Progenitor cell of endocrine pancreas (in vitro differentiated cells): ENCODE measurements at regions not wholly inside any gene's neighbourhood (a gene's known extent, or its start where the extent isn't known, plus 50 kb on each side); places are given as distances from the start of the nearest gene placed in this dataset.

Experiments
- DNase-seq: peaks from one replicate; pipeline ENCODE4 v3.0.0; 2021; ENCODE audit warnings: low spot score; ENCODE audit not compliant: unreplicated experiment
- H3K27ac Mint-ChIP-seq: 2 replicates; pipeline ENCODE4 v1.8.0; 2021; ENCODE audit warnings: mild to moderate bottlenecking, moderate library complexity, mixed read lengths
- H3K27me3 Mint-ChIP-seq: 2 replicates; pipeline ENCODE4 v1.8.0; 2021; ENCODE audit warnings: mixed read lengths
- H3K36me3 Mint-ChIP-seq: 2 replicates; pipeline ENCODE4 v1.8.0; 2022; ENCODE audit warnings: mixed read lengths; ENCODE audit not compliant: insufficient read depth
- H3K4me1 Mint-ChIP-seq: 2 replicates; pipeline ENCODE4 v1.8.0; 2021; ENCODE audit warnings: low read depth, mixed read lengths
- H3K4me3 Mint-ChIP-seq: 2 replicates; pipeline ENCODE4 v1.8.0; 2021; ENCODE audit warnings: low read depth, mild to moderate bottlenecking, moderate library complexity, mixed read lengths
- H3K9me3 Mint-ChIP-seq: 2 replicates; pipeline ENCODE4 v1.8.0; 2021; ENCODE audit warnings: low read depth, mixed read lengths
- TF ChIP-seq, protein P1 (sequence below): fragments of 200-600 bp; sonication (generic); IDR thresholded peaks from one replicate; pipeline ENCODE4 v1.5.0; 2021; ENCODE audit warnings: antibody characterized with exemption, mild to moderate bottlenecking; ENCODE audit not compliant: unreplicated experiment

DNA sequence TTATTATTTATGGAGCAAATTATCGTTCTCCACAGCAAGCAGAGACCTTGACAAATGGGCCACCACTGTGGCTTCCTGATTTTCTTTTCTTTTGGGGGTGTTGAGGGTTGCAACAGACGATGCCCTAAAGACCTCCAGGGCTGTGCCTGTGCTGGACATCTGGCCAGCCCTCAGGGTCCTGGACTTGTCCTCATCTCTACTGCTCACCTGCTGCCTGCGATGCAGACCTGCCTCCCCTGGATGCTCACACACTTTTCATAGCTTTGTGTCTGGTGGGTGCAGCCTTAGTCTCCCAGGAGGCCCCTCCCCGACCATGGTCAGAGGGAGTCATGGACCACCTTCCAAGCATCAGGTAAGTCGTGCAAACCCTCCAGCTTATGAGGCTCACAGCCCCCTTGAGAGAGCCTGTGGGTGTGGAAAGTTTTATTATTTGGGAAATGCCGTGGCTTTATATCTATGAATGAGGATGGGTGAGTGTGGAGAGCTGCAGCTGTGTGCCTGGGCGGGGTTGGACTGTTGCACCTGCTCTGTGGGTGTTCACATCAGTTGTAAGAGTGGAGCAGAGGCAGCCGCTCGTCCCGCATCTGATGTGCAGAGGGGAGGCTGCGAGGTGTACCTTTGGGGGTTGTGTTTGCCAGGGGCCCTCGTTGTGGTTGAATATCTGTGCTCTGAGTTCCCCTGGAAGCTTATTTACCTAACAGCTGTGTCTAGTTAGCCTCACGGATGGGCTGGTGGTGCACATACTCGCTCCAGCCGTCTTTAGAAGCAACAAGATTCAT is 126.3 kb upstream of the IRX4 start:
- Mint-ChIP-seq H3K4me3 (no peak overlapping the region), H3K27me3 (peaks cover 54% of the 10 kb centered on the region), H3K9me3 (no peaks in the 10 kb centered on the region), H3K27ac (no peak overlapping the region), H3K4me1 (peaks cover 3% of the 10 kb centered on the region), H3K36me3 (no peaks in the 10 kb centered on the region)
- TF ChIP-seq, protein P1, sequence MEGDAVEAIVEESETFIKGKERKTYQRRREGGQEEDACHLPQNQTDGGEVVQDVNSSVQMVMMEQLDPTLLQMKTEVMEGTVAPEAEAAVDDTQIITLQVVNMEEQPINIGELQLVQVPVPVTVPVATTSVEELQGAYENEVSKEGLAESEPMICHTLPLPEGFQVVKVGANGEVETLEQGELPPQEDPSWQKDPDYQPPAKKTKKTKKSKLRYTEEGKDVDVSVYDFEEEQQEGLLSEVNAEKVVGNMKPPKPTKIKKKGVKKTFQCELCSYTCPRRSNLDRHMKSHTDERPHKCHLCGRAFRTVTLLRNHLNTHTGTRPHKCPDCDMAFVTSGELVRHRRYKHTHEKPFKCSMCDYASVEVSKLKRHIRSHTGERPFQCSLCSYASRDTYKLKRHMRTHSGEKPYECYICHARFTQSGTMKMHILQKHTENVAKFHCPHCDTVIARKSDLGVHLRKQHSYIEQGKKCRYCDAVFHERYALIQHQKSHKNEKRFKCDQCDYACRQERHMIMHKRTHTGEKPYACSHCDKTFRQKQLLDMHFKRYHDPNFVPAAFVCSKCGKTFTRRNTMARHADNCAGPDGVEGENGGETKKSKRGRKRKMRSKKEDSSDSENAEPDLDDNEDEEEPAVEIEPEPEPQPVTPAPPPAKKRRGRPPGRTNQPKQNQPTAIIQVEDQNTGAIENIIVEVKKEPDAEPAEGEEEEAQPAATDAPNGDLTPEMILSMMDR = no peak
- no peak for DNase-seq

DNA sequence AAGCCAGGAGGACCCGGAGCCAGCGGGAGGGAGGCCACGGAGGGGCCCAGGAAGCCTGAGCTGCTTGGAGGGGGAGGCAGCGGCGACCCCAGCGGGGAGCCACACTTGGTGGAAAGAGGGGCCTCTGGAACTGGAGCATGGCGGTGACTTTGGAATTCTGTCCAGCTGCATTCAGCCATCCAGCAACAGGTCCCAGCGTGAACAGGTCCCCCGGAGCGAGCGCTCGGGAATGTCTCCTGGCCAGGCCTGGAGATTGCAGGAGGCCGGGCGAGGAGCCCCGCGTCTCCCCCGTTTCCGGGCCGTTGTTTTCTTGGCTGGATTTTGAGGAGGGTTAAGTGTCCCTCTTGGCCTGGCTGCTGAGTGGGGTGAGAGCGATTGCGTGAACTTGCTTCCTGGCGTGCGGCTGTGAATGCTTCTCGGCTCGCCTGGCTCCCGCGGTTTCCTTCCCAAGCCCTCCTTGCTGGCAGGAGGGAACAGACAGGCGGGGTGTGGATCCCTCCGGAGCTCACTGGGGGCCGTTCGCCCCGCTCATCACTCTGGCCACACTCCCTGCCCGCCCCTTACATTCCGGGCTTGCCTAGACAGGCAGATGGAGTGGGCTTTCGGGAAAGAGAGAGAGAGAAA is 125.3 kb upstream of the IRX4 start:
- no peak for DNase-seq
- Mint-ChIP-seq H3K27me3 (peaks cover 57% of the 10 kb centered on the region), H3K9me3 (no peaks in the 10 kb centered on the region), H3K27ac (no peak overlapping the region), H3K36me3 (no peaks in the 10 kb centered on the region), H3K4me1 (peaks cover 3% of the 10 kb centered on the region), H3K4me3 (no peak overlapping the region)
- TF ChIP-seq, protein P1 = no peak

GRCh38 chr5:2007496-2007877 is 124.8 kb upstream of the IRX4 start:
- Mint-ChIP-seq H3K4me3 (no peak overlapping the region), H3K9me3 (no peaks in the 10 kb centered on the region), H3K36me3 (no peaks in the 10 kb centered on the region), H3K27ac (no peak overlapping the region), H3K27me3 (peaks cover 60% of the 10 kb centered on the region), H3K4me1 (peaks cover 5% of the 10 kb centered on the region)
- TF ChIP-seq, protein P1 = no peak
- no peak for DNase-seq

- H3K4me3 Mint-ChIP-seq = no peak overlapping the region
- H3K9me3 Mint-ChIP-seq = no peaks in the 10 kb centered on the region
- H3K27me3 Mint-ChIP-seq = peaks cover 58% of the 10 kb centered on the region
- no peak overlapping the region for H3K27ac Mint-ChIP-seq
- no peak for DNase-seq
- H3K4me1 Mint-ChIP-seq = peaks cover 5% of the 10 kb centered on the region
- no peaks in the 10 kb centered on the region for H3K36me3 Mint-ChIP-seq
- TF ChIP-seq, protein P1 = no peak
These were observed 124.2 kb upstream of the IRX4 start for GRCh38 chr5:2006971-2007291.

GRCh38 chr5:2006193-2006970 is 123.7 kb upstream of the IRX4 start:
- Mint-ChIP-seq H3K9me3 (no peaks in the 10 kb centered on the region), H3K4me1 (peaks cover 2% of the 10 kb centered on the region), H3K27ac (no peak overlapping the region), H3K36me3 (no peaks in the 10 kb centered on the region), H3K27me3 (peaks cover 59% of the 10 kb centered on the region), H3K4me3 (no peak overlapping the region)
- TF ChIP-seq, protein P1 = no peak
- DNase-seq = no peak
